ENCODE measurements at regions not wholly inside any gene's neighbourhood (a gene's known extent, or its start where the extent isn't known, plus 50 kb on each side); places are given as distances from the start of the nearest gene placed in this dataset.

DNA sequence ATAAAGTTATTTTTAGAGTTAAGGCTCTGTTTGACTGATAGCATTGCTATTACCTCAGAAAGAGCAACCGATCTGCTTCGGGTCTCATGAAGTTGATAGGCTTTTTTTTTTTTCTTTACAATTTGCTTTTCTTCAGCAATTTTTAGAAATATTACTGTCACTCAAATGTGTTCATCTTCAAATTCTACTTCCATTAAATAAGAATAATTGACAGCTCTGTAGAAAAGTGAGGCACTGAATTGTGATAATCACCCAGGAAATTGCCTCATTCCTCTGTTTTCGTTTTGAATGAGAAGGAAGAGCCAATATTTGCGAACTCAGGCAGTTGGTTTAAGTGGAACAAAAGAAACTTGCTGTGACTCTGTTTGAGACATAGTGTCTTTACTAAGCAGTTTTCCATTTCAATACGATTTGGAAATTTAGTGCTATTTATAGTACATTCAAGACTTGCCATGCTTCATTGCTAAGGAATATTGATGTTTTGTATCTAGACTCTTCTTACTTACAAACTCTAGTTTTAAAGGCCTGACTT, 700.5 kb upstream of the CDH10 start:
- peak overlapping the region in 1 of 2 experiments; percentile 4; a peak in 1 of 4 replicates for H3K4me2 ChIP-seq (ENCODE audit: insufficient read depth in 1 of 2, low read depth in 2 of 2, low read length in 2 of 2)
- no peak overlapping the region for H3K9ac ChIP-seq (replicated peaks in 1 of 4; ENCODE audit: extremely low read depth in 1 of 4, low read depth in 3 of 4, low read length in 3 of 4)
- H4K20me1 ChIP-seq (replicated peaks in 1 of 2; ENCODE audit: control insufficient read depth in 1 of 2, insufficient read depth in 2 of 2, low read length in 2 of 2) = no peaks in the 10 kb centered on the region
- no peaks in the 10 kb centered on the region for H3K23me2 ChIP-seq (ENCODE audit: low read depth, low read length)
- H4K8ac ChIP-seq (ENCODE audit: extremely low read depth, insufficient read depth, low read length) = no peak overlapping the region
- DNase-seq (ENCODE audit: low read depth in 1 of 2, low spot score in 2 of 2) (no peak), FAIRE-seq (no peak)
- CTCF ChIA-PET (ENCODE audit: partially characterized antibody) = no interaction called here
- H2BK20ac ChIP-seq (ENCODE audit: low read length) = no peak overlapping the region
- POLR2A ChIA-PET (ENCODE audit: partially characterized antibody) = no interaction called here
- peak overlapping the region; percentile 81 for H2BK120ac ChIP-seq (replicated peaks; ENCODE audit: low read depth, low read length)
- no peak overlapping the region for H2AFZ ChIP-seq (ENCODE audit: low read length)
- H2AK5ac ChIP-seq (ENCODE audit: low read depth, low read length) = no peak overlapping the region
- H3K4ac ChIP-seq (replicated peaks; ENCODE audit: insufficient read length, low read depth, low read length) = no peak overlapping the region
- H3K9me3 ChIP-seq (ENCODE audit: insufficient read depth in 2 of 2, low read depth in 1 of 2, low read length in 1 of 2) = no peaks in the 10 kb centered on the region
- no peak overlapping the region for H2BK12ac ChIP-seq (ENCODE audit: low read depth, low read length)
- H3K27me3 ChIP-seq (replicated peaks in 1 of 4; ENCODE audit: control insufficient read depth in 3 of 4, extremely low read depth in 1 of 4, insufficient read depth in 3 of 4, low read length in 3 of 4) = no peaks in the 10 kb centered on the region
- TF ChIP-seq, protein P1, sequence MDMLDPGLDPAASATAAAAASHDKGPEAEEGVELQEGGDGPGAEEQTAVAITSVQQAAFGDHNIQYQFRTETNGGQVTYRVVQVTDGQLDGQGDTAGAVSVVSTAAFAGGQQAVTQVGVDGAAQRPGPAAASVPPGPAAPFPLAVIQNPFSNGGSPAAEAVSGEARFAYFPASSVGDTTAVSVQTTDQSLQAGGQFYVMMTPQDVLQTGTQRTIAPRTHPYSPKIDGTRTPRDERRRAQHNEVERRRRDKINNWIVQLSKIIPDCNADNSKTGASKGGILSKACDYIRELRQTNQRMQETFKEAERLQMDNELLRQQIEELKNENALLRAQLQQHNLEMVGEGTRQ (IDR thresholded peaks at IDR 0.05; ENCODE audit: low read length) = no peak
- no peak for TF ChIP-seq FOSL1 (IDR thresholded peaks at IDR 0.05; ENCODE audit: insufficient read depth, low read depth, low read length)
- TF ChIP-seq SP4 (IDR thresholded peaks at IDR 0.05; ENCODE audit: low read length) = no peak
- no peak for TF ChIP-seq CTCF (IDR thresholded peaks at IDR 0.05; ENCODE audit: control extremely low read depth in 1 of 3, insufficient read depth in 1 of 3, low read depth in 1 of 3, low read length in 3 of 3)
- TF ChIP-seq JUN (IDR thresholded peaks at IDR 0.05; ENCODE audit: low read depth, low read length) = no peak
- no peak for TF ChIP-seq CBX8 (IDR thresholded peaks at IDR 0.05; ENCODE audit: borderline replicate concordance, low read depth, low read length)
- TF ChIP-seq CEBPB (IDR thresholded peaks at IDR 0.05; ENCODE audit: low read depth, low read length) = peak; percentile 49; the same call in 1 of the 2 replicates
- no peak overlapping the region for H3K18ac ChIP-seq (ENCODE audit: extremely low read depth, low read length)
- no peak overlapping the region for H3K14ac ChIP-seq (ENCODE audit: insufficient read length)
- 31% methylated on average over 5 of the region's 5 CpGs; no CpG with 5 or more reads in 1 of the 2 experiments for WGBS, 2 experiments (ENCODE audit: extremely low coverage in 1 of 2, insufficient coverage in 1 of 2, insufficient read length in 1 of 2, insufficient replicate concordance in 2 of 2, low coverage in 1 of 2, low lambda C conversion rate in 2 of 2, missing lambda C conversion rate in 1 of 2)
- H3K27ac ChIP-seq (ENCODE audit: low read depth, low read length) = no peak overlapping the region
- H4K91ac ChIP-seq (replicated peaks; ENCODE audit: insufficient read length, low read length) = no peak overlapping the region
- H3K23ac ChIP-seq (ENCODE audit: insufficient read length) = no peak overlapping the region
- H3K4me1 ChIP-seq (replicated peaks in 1 of 4; ENCODE audit: control insufficient read depth in 3 of 4, insufficient read depth in 4 of 4, low read length in 3 of 4) = no peaks in the 10 kb centered on the region
- no peak overlapping the region for H3K56ac ChIP-seq (replicated peaks; ENCODE audit: insufficient read length, low read depth, low read length)
- H3K4me3 ChIP-seq (ENCODE audit: extremely low read depth in 1 of 4, insufficient read depth in 2 of 4, low read depth in 3 of 4, low read length in 4 of 4) = peak overlapping the region in 1 of 4 experiments; percentile 27; a peak in 1 of 8 replicates
- no peaks in the 10 kb centered on the region for H3K79me2 ChIP-seq (ENCODE audit: control insufficient read depth in 1 of 2, insufficient read depth in 2 of 2, low read length in 2 of 2)
- H4K5ac ChIP-seq (ENCODE audit: insufficient read length, low read depth, low read length) = peak overlapping the region; percentile 57
- peaks cover 0 to 2% (median 0%) of the 10 kb centered on the region in 4 experiments; a peak in 2 of 8 replicates for H3K36me3 ChIP-seq (ENCODE audit: control insufficient read depth in 2 of 4, insufficient read depth in 4 of 4, low read length in 3 of 4)
- 0 out of 2 replicates have a peak overlapping the region, but pooled peaks have one; percentile 58 for H2BK5ac ChIP-seq (ENCODE audit: low read depth, low read length)
- no peak overlapping the region for H2BK15ac ChIP-seq (ENCODE audit: low read length)
- no peaks in the 10 kb centered on the region for H3K79me1 ChIP-seq (ENCODE audit: low read depth, low read length)

Data from H1 (cell line).